GM12872 (cell line): ENCODE measurements at regions not wholly inside any gene's neighbourhood (a gene's known extent, or its start where the extent isn't known, plus 50 kb on each side); places are given as distances from the start of the nearest gene placed in this dataset.

ENCODE experiments used
- TF ChIP-seq, protein P1 (sequence below): IDR thresholded peaks from 3 replicates; pipeline ENCODE4 v1.5.1; 2011; ENCODE audit warnings: low read depth, mild to moderate bottlenecking, low read length, moderate library complexity; ENCODE audit not compliant: insufficient read depth

DNA sequence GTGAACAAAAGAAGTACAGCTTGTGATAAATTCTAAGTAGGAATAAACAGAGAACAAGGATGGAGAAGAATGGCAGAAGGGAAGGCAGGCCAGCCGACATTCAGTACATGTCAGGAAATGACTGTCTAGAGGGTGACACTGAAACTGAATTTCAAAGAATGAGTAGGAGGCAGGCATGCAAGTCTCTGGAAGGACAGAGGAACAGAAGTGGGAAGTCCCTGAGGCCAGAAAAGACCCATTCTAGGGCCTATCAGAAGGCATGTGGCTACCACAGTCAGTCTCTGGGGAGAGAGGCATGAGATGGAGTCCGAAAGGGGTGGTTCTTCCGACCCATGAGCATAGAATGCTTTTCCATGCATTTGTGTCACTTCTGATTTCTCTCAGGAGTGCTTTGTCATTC is 243.5 kb upstream of the UBE2E2 start:
- TF ChIP-seq, protein P1, sequence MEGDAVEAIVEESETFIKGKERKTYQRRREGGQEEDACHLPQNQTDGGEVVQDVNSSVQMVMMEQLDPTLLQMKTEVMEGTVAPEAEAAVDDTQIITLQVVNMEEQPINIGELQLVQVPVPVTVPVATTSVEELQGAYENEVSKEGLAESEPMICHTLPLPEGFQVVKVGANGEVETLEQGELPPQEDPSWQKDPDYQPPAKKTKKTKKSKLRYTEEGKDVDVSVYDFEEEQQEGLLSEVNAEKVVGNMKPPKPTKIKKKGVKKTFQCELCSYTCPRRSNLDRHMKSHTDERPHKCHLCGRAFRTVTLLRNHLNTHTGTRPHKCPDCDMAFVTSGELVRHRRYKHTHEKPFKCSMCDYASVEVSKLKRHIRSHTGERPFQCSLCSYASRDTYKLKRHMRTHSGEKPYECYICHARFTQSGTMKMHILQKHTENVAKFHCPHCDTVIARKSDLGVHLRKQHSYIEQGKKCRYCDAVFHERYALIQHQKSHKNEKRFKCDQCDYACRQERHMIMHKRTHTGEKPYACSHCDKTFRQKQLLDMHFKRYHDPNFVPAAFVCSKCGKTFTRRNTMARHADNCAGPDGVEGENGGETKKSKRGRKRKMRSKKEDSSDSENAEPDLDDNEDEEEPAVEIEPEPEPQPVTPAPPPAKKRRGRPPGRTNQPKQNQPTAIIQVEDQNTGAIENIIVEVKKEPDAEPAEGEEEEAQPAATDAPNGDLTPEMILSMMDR, result no peak

DNA sequence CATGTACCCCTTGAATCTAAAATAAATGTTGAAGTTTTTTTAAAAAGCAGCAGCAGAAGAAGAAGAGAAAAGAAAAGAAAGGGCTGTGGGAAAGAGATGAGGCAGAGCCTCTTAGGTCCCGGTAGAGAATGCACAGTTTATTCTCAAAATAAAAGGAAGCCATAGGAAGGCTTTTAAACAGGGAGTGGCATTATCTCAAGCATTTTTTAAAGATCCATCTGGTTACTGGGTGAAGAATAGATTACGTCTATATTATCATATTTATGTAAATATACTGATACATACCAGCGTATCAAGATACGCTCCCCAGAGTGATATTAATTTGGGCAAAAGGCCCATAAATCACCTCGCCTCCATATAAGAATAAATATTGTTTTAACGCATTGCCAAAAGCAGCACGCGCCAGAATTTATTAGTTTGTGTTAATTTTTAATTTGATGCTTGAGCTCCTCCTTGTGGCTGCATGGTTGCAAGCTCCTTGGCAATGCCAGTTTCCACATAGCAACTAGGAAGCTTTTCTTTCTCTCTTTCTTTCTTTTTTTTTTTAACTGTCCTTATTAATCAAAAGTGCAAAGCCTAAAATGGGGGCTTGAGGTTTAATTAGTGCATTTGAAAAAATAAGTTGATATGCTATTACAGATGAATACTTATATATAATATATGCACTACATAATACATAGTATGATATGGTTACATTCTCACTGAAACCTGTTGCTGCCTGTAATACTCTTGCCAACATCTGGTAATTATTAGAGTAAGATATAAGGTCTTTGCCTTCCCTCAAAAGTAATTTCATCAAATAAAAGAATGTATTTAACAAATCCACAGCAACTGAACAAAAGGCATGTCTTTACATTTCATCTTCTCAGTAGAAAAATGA is 242.8 kb upstream of the UBE2E2 start:
- TF ChIP-seq, protein P1, result peak; percentile 76

DNA sequence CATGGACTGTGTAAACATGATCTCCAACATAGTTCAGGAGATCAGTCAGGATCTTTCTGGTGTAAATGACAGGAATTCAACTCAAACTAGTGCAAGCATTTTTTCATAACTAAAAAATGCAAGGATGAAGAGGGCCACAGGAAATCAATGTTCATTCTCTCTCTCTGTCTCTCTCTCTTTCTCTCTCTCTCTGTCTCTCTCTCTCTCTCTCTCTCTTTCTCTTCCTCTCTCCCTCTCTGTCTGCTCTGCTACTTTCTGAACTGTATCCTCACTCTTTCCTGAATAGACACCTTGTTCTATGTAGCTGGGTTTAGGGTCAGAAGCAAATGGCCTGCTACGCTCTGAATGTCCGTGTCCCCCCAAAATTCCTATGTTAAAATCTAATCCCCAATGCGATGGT is 240.9 kb upstream of the UBE2E2 start:
- TF ChIP-seq, protein P1, result no peak

DNA sequence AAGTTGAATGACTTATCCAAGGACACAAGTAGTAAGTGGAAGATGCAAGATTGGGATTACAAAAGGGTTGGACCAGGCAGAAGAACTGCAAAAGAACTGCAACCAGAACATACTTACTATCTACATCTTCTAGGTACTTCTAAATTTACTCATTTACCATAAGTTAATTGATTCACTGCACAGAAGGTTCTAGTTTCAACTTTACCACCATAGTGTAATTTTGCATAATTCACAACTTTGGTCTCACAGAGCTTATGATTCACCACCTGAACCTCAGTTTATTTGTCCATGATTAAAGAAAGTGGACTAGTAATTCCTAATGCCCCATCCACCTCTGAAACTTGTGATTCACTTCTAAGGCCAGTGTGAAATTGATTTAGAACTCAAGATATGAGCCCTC is 236.8 kb upstream of the UBE2E2 start:
- TF ChIP-seq, protein P1, result no peak

DNA sequence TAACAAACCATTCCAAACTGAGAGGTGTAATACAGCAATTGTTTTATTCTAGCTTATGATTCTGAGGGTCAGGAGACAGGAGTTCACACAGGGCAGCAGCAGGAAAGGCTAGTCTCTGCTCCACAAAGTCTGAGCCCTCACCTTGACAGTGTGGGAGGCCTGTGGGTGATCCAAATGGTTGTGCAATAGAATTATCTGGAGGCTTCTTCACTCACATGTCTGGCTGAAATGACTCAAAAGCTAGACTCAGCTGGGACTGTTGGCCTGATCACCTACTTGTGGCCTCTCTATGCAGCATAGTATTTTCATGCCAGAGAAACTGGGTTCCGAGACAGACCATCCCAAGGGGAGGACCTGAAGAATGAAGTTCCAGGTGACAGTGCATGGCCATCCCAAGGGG is 233.9 kb upstream of the UBE2E2 start:
- TF ChIP-seq, protein P1, result no peak

DNA sequence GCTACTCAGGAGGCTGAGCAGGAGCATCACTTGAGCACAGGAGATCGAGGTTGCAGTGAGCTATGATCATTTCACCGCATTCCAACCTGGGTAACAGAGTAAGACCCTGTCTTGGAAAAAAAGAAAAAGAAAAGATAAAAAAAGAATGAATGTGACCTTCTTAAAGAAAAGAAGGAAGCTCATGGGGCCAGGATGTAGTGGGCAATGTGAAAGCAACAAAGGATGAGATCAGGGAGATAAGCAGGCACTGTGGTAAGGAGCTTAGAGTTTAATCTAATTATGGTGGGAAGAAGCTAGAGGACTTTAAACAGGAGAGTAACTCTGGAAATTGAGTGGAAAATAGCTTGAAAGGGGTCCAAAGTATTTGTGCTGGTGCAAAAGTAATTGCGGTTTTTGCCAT is 231.6 kb upstream of the UBE2E2 start:
- TF ChIP-seq, protein P1, result no peak

DNA sequence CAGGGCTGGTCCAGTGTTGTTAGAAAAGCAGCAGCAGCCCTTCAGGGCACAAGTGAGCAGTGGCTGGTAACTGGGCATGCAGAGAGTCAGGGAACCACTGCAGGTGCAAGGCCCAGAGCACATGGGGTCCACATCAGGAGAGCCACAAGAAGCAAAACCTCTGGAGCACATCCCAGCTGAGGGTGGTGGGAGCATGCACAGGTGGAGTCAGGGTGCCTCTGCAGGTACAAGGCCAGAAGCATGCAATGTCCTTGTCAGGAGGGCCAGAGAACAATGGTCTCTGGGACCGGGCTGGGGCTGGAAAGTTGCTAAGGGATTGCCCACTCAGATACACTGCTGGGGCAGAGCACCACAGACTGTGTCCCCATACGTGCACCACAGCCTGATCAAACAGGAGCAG is 226.1 kb upstream of the UBE2E2 start:
- TF ChIP-seq, protein P1, result no peak
